H9 (cell line): ENCODE measurements at regions not wholly inside any gene's neighbourhood (a gene's known extent, or its start where the extent isn't known, plus 50 kb on each side); places are given as distances from the start of the nearest gene placed in this dataset.

Source experiments
- DNase-seq: peaks from one replicate; pipeline ENCODE4 v3.0.0-alpha.2; 2017
- H2AFZ ChIP-seq: one replicate; pipeline ENCODE4 v1.6.1; 2013; ENCODE audit warnings: mild to moderate bottlenecking, low read length, control low read depth, moderate library complexity
- H2AK5ac ChIP-seq: 2 replicates; pipeline ENCODE4 v1.6.1; 2013; ENCODE audit warnings: low read length, control low read depth, mixed read lengths; ENCODE audit not compliant: insufficient read length
- H2BK120ac ChIP-seq: one replicate; pipeline ENCODE4 v1.6.1; 2013; ENCODE audit warnings: low read depth, mild to moderate bottlenecking, low read length, control low read depth, inconsistent platforms; ENCODE audit not compliant: poor library complexity, severe bottlenecking
- H2BK12ac ChIP-seq: 2 replicates; pipeline ENCODE4 v1.6.1; 2013; ENCODE audit warnings: low read length, control low read depth, mixed read lengths, low read depth; ENCODE audit not compliant: insufficient read length
- H2BK15ac ChIP-seq: 2 replicates; pipeline ENCODE4 v1.6.1; 2013; ENCODE audit warnings: low read depth, low read length, control low read depth
- H2BK20ac ChIP-seq: one replicate; pipeline ENCODE4 v1.6.1; 2013; ENCODE audit warnings: low read depth, mild to moderate bottlenecking, low read length, control low read depth, inconsistent platforms; ENCODE audit not compliant: poor library complexity, severe bottlenecking
- H2BK5ac ChIP-seq: 2 replicates; pipeline ENCODE4 v1.6.1; 2013; ENCODE audit warnings: low read length, control low read depth, mixed read lengths; ENCODE audit not compliant: insufficient read length
- H3K14ac ChIP-seq: 2 replicates; pipeline ENCODE4 v1.6.1; 2013; ENCODE audit warnings: low read length, control low read depth; ENCODE audit not compliant: insufficient read depth
- H3K18ac ChIP-seq: 2 replicates; pipeline ENCODE4 v1.6.1; 2013; ENCODE audit warnings: low read depth, mild to moderate bottlenecking, mixed read lengths, low read length, control low read depth; ENCODE audit not compliant: insufficient read length
- H3K23ac ChIP-seq: 2 replicates; pipeline ENCODE4 v1.6.1; 2013; ENCODE audit warnings: low read length, control low read depth, mixed read lengths, low read depth; ENCODE audit not compliant: insufficient read length
- H3K23me2 ChIP-seq: 2 replicates; pipeline ENCODE4 v1.6.1; 2013; ENCODE audit warnings: low read depth, mild to moderate bottlenecking, mixed read lengths, low read length, control low read depth; ENCODE audit not compliant: insufficient read length, poor library complexity, severe bottlenecking
- H3K27ac ChIP-seq: 2 replicates; pipeline ENCODE4 v1.5.1; 2013; ENCODE audit warnings: low read length, control low read depth, mixed read lengths, low read depth; ENCODE audit not compliant: insufficient read length
- H3K27me3 ChIP-seq: 2 replicates; pipeline ENCODE4 v1.6.1; 2013; ENCODE audit warnings: low read length, control low read depth, inconsistent platforms; ENCODE audit not compliant: insufficient read depth
- H3K4ac ChIP-seq: 2 replicates; pipeline ENCODE4 v1.6.1; 2013; ENCODE audit warnings: low read depth, mild to moderate bottlenecking, control low read depth, inconsistent platforms, low read length, moderate library complexity
- H3K4me1 ChIP-seq: 2 replicates; pipeline ENCODE4 v1.6.1; 2013; ENCODE audit warnings: low read length, control low read depth, inconsistent platforms; ENCODE audit not compliant: insufficient read depth
- H3K4me2 ChIP-seq: 2 replicates; pipeline ENCODE4 v1.6.1; 2013; ENCODE audit warnings: low read length, control low read depth, mixed read lengths; ENCODE audit not compliant: insufficient read length, insufficient read depth
- H3K56ac ChIP-seq: 2 replicates; pipeline ENCODE4 v1.6.1; 2013; ENCODE audit warnings: low read depth, mild to moderate bottlenecking, mixed read lengths, low read length, control low read depth; ENCODE audit not compliant: insufficient read length
- H3K79me1 ChIP-seq: 2 replicates; pipeline ENCODE4 v1.6.1; 2013; ENCODE audit warnings: low read depth, mild to moderate bottlenecking, moderate library complexity, low read length, control low read depth, inconsistent platforms; ENCODE audit not compliant: insufficient read depth, poor library complexity, severe bottlenecking
- H3K79me2 ChIP-seq: 2 replicates; pipeline ENCODE4 v1.6.1; 2013; ENCODE audit warnings: low read length, control low read depth, inconsistent platforms; ENCODE audit not compliant: insufficient read depth
- H3K9ac ChIP-seq: 2 replicates; pipeline ENCODE4 v1.6.1; 2013; ENCODE audit warnings: low read length, control low read depth, mixed read lengths; ENCODE audit not compliant: insufficient read length; ENCODE audit errors: extremely low read depth
- H3K9me3 ChIP-seq: one replicate; pipeline ENCODE4 v1.6.1; 2013; ENCODE audit warnings: low read depth, low read length, inconsistent platforms; ENCODE audit not compliant: control insufficient read depth
- H3T11ph ChIP-seq: one replicate; pipeline ENCODE4 v1.6.1; 2013; ENCODE audit warnings: mild to moderate bottlenecking, low read length, control low read depth, inconsistent platforms
- H4K20me1 ChIP-seq: one replicate; pipeline ENCODE4 v1.6.1; 2013; ENCODE audit not compliant: control insufficient read depth, insufficient read length, insufficient read depth
- H4K5ac ChIP-seq: 2 replicates; pipeline ENCODE4 v1.6.1; 2013; ENCODE audit warnings: low read depth, mild to moderate bottlenecking, mixed read lengths, low read length, control low read depth; ENCODE audit not compliant: insufficient read length
- H4K8ac ChIP-seq: replicated peaks from 2 replicates; pipeline ENCODE4 v1.6.1; 2013; ENCODE audit warnings: low read length, control low read depth, mixed read lengths, low read depth; ENCODE audit not compliant: insufficient read length
- H4K91ac ChIP-seq: 2 replicates; pipeline ENCODE4 v1.6.1; 2013; ENCODE audit warnings: low read depth, mild to moderate bottlenecking, moderate library complexity, mixed read lengths, low read length, control low read depth; ENCODE audit not compliant: insufficient read length
- H3K27ac Mint-ChIP-seq, 3 experiments: 2 replicates in 2 of 3; 3 replicates in 1 of 3; pipeline ENCODE4 v1.8.0; 2020 to 2021; ENCODE audit warnings: mixed read lengths in 3 of 3, mild to moderate bottlenecking in 1 of 3, moderate library complexity in 1 of 3
- H3K27me3 Mint-ChIP-seq: 2 replicates; pipeline ENCODE4 v1.8.0; 2021; ENCODE audit warnings: low read depth, mild to moderate bottlenecking, moderate library complexity, mixed read lengths
- H3K36me3 Mint-ChIP-seq, 3 experiments: 2 replicates in 2 of 3; 3 replicates in 1 of 3; pipeline ENCODE4 v1.8.0; 2020 to 2021; ENCODE audit warnings: low read depth in 3 of 3, mixed read lengths in 3 of 3; ENCODE audit not compliant: insufficient read depth in 1 of 3
- H3K4me1 Mint-ChIP-seq, 2 experiments: 2 replicates each; pipeline ENCODE4 v1.8.0; 2020; ENCODE audit warnings: mixed read lengths in 2 of 2
- H3K4me3 Mint-ChIP-seq, 2 experiments: 2 replicates in 1 of 2; 3 replicates in 1 of 2; pipeline ENCODE4 v1.8.0; 2020 to 2021; ENCODE audit warnings: mild to moderate bottlenecking in 2 of 2, mixed read lengths in 2 of 2, moderate library complexity in 1 of 2
- H3K9me3 Mint-ChIP-seq, 2 experiments: 2 replicates in 1 of 2; 3 replicates in 1 of 2; pipeline ENCODE4 v1.8.0; 2020; ENCODE audit warnings: mild to moderate bottlenecking in 2 of 2, mixed read lengths in 2 of 2, moderate library complexity in 1 of 2
- CTCF ChIP-seq: fragments of 200-600 bp; sonication (generic); conservative IDR thresholded peaks from 3 replicates; pipeline ENCODE4 v1.8.0; 2021; ENCODE audit warnings: antibody characterized with exemption, mild to moderate bottlenecking
- WGBS: extraction: QIAGEN DNeasy Blood & Tissue Kit; methylation state at CpG from one replicate; pipeline ENCODE4 v1.1.7; 2013; ENCODE audit warnings: missing lambda C conversion rate, low lambda C conversion rate, mixed read lengths; ENCODE audit not compliant: insufficient read length; ENCODE audit errors: extremely low coverage; 5-methylcytosine and 5-hydroxymethylcytosine counted together

GRCh38 chr21:18913914-18914313, 510.3 kb upstream of the TMPRSS15 start:
- Mint-ChIP-seq H3K27ac (no peak overlapping the region), H3K9me3 (peaks cover 4 to 5% of the 10 kb centered on the region in 2 experiments; a peak in 4 of 5 replicates)
- TF ChIP-seq CTCF, result peak; percentile 17; the same call in 2 of the 3 replicates

More at GRCh38 chr21:18913914-18914313, 510.3 kb upstream of the TMPRSS15 start:
- H2BK15ac ChIP-seq, result no peak overlapping the region
- no peaks in the 10 kb centered on the region for H4K20me1 ChIP-seq
- H4K91ac ChIP-seq, result no peak overlapping the region
- no peak overlapping the region for H2AK5ac ChIP-seq
- WGBS, result no CpG with 5 or more reads among the region's 4 CpGs
- no peaks in the 10 kb centered on the region for H3K4me1 ChIP-seq
- H3K23me2 ChIP-seq, result no peaks in the 10 kb centered on the region
- DNase-seq, result peak; percentile 38
- H3K4me2 ChIP-seq, result no peak overlapping the region
- no peak overlapping the region for H3K4ac ChIP-seq
- no peak overlapping the region for H3K23ac ChIP-seq
- no peak overlapping the region for H4K5ac ChIP-seq
- H3K79me2 ChIP-seq, result no peaks in the 10 kb centered on the region
- H3K18ac ChIP-seq, result no peak overlapping the region
- H2BK12ac ChIP-seq, result no peak overlapping the region
- H4K8ac ChIP-seq, result no peak overlapping the region
- no peak overlapping the region for H2BK120ac ChIP-seq
- H3K4me3 Mint-ChIP-seq, result no peak overlapping the region
- no peak overlapping the region for H2AFZ ChIP-seq
- H3K9ac ChIP-seq, result no peak overlapping the region
- H3K4me1 Mint-ChIP-seq, result no peaks in the 10 kb centered on the region
- no peaks in the 10 kb centered on the region for H3K79me1 ChIP-seq
- H3K27me3 Mint-ChIP-seq, result no peaks in the 10 kb centered on the region
- H3K9me3 ChIP-seq, result no peaks in the 10 kb centered on the region
- no peak overlapping the region for H2BK20ac ChIP-seq
- peaks cover 0 to 7% (median 2%) of the 10 kb centered on the region in 3 experiments; a peak in 2 of 7 replicates for H3K36me3 Mint-ChIP-seq
- H3K14ac ChIP-seq, result no peak overlapping the region
- no peak overlapping the region for H3K56ac ChIP-seq
- H3T11ph ChIP-seq, result no peak overlapping the region
- H3K27me3 ChIP-seq, result no peaks in the 10 kb centered on the region
- H3K27ac ChIP-seq, result no peak overlapping the region
- no peak overlapping the region for H2BK5ac ChIP-seq
